GM13977 (cell line): ENCODE measurements at regions not wholly inside any gene's neighbourhood (a gene's known extent, or its start where the extent isn't known, plus 50 kb on each side); places are given as distances from the start of the nearest gene placed in this dataset.

Experiments used
- DNase-seq: peaks from one replicate; pipeline ENCODE4 v3.0.0; 2012; ENCODE audit warnings: low spot score
- CTCF ChIP-seq: IDR thresholded peaks from 2 replicates; pipeline ENCODE4 v1.5.1; 2012; ENCODE audit warnings: mild to moderate bottlenecking, control low read depth; ENCODE audit not compliant: insufficient read depth; ENCODE audit errors: extremely low read depth, missing control alignments
- in situ Hi-C: fragments of 300-500 bp; cut with MboI; formaldehyde crosslinking; loops from one replicate; pipeline ENCODE4 v1.12.0; 2022; ENCODE audit warnings: low sequenced_read_pairs, low pct_unique_long_range_greater_than_20kb, mixed read lengths, inconsistent platforms; ENCODE audit not compliant: unreplicated experiment

- no peak for TF ChIP-seq CTCF
- in situ Hi-C loops: no loop called here
- no peak for DNase-seq
These were observed 324.2 kb upstream of the ATP11B start for GRCh38 chr3:182469086-182469485.

GRCh38 chr3:182470187-182470586 lies 323.1 kb upstream of the ATP11B start:
- in situ Hi-C loops: no loop called here
- TF ChIP-seq CTCF: no peak
- no peak for DNase-seq

GRCh38 chr3:182473191-182473710 lies 320.1 kb upstream of the ATP11B start:
- TF ChIP-seq CTCF: no peak
- DNase-seq: no peak
- in situ Hi-C loops: no loop called here

GRCh38 chr3:182478369-182478768 lies 314.9 kb upstream of the ATP11B start:
- in situ Hi-C loops: no loop called here
- no peak for TF ChIP-seq CTCF
- DNase-seq: no peak

GRCh38 chr3:182479419-182480336 lies 313.6 kb upstream of the ATP11B start:
- TF ChIP-seq CTCF: no peak
- no peak for DNase-seq
- in situ Hi-C loops: no loop called here

- in situ Hi-C loops: no loop called here
- TF ChIP-seq CTCF: no peak
- no peak for DNase-seq
These were observed 310.6 kb upstream of the ATP11B start for GRCh38 chr3:182482705-182483104.
